Activated T-cell treated with anti-CD3 and anti-CD28 coated beads, Interleukin-2, amount 50 U/mL, for 24 hours (primary cell): ENCODE measurements at regions not wholly inside any gene's neighbourhood (a gene's known extent, or its start where the extent isn't known, plus 50 kb on each side); places are given as distances from the start of the nearest gene placed in this dataset.
A peak's percentile ranks its signal among the peaks of the same experiment; 100 is the strongest.

ENCODE experiments used
- DNase-seq: peaks from one replicate; pipeline ENCODE4 v3.0.0-alpha.2; 2020
- H3K27ac Mint-ChIP-seq: 2 replicates; pipeline ENCODE4 v1.8.0; 2020; ENCODE audit warnings: mild to moderate bottlenecking, mixed read lengths
- H3K27me3 Mint-ChIP-seq: 2 replicates; pipeline ENCODE4 v1.8.0; 2020; ENCODE audit warnings: mixed read lengths
- H3K36me3 Mint-ChIP-seq: 2 replicates; pipeline ENCODE4 v1.8.0; 2020; ENCODE audit warnings: low read depth, mixed read lengths
- H3K4me1 Mint-ChIP-seq: 2 replicates; pipeline ENCODE4 v1.8.0; 2020; ENCODE audit warnings: low read depth, mixed read lengths
- H3K4me3 Mint-ChIP-seq: 2 replicates; pipeline ENCODE4 v1.8.0; 2020; ENCODE audit warnings: mild to moderate bottlenecking, moderate library complexity, mixed read lengths
- H3K9me3 Mint-ChIP-seq: 2 replicates; pipeline ENCODE4 v1.8.0; 2020; ENCODE audit warnings: mixed read lengths

DNA sequence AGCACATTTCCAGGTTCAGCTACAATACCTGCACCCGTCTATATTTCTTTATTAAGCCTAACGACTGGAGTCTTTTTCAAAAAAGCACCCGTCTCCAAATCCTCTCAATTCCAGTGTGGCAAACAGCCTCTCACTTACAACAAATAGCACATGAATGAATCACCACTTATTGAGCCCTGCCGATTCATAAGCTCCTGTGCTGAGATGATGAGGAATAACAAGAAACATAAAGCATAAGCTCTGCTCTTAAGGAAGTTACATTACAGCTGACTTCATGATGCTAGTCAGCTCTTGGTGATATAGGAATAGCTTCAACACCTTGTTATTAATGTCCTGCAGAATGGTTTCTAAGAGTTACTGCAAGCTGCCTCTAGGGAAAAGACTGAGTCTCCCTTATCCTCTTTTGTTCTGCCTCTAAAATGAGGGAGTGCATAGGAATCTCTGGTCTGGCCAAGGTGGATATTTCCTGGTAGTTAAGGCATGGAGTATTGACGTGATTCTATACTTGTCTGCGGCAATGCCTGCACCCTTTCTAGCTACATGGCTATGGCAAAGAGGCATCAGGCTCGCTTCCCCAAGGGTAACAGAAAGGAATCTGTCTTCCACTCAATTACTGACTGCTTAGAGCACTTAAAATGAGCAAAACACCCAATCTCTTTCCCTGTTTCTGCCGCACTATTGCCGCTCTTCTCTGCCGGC is 195.7 kb downstream of the KLF12 start:
- no peak overlapping the region for H3K27ac Mint-ChIP-seq
- H3K4me1 Mint-ChIP-seq = peaks cover 80% of the 10 kb centered on the region
- no peak overlapping the region for H3K4me3 Mint-ChIP-seq
- H3K36me3 Mint-ChIP-seq = peaks cover 51% of the 10 kb centered on the region
- no peak for DNase-seq
- H3K27me3 Mint-ChIP-seq = no peaks in the 10 kb centered on the region
- no peaks in the 10 kb centered on the region for H3K9me3 Mint-ChIP-seq

DNA sequence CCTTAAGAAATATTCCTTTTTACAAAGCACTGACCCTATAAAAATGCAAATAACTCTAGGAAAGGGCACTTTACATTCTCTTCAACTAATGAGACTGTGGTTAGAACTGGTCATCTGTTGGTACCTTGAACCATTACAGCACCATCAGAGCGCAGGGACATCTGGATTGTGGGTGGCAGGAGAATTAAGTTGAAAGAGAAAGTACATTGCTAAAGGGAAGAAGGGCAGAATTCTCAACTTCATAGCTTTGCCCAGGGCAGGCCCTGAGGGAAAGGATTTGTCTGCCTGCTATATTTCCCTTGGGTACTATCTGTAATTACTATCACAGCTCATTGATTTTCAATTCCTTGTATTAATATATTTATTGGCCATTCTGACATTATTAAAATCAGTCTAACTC is 196.8 kb downstream of the KLF12 start:
- peaks cover 78% of the 10 kb centered on the region for H3K4me1 Mint-ChIP-seq
- peaks cover 46% of the 10 kb centered on the region for H3K36me3 Mint-ChIP-seq
- H3K27me3 Mint-ChIP-seq = no peaks in the 10 kb centered on the region
- H3K4me3 Mint-ChIP-seq = no peak overlapping the region
- H3K9me3 Mint-ChIP-seq = no peaks in the 10 kb centered on the region
- no peak for DNase-seq
- no peak overlapping the region for H3K27ac Mint-ChIP-seq

DNA sequence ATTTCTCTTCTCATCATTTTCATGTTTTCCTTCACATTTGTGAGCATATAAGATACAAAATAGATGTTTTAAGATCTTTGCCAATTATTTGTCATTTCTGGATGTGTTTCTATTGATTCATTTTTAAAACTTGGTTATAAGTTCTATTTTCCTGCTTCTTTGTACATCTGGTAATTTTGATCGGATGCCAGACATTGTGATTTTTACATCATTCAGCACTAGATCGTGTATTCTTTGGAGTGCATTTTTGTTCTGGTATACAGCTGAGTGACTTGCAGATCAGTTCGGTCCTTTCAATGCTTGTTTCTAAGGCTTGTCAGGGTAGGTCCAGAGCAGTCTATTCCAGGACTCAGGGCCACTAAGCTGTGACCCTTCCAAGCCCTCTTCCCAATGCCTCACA is 198.2 kb downstream of the KLF12 start:
- H3K36me3 Mint-ChIP-seq = peaks cover 36% of the 10 kb centered on the region
- peaks cover 78% of the 10 kb centered on the region for H3K4me1 Mint-ChIP-seq
- H3K27me3 Mint-ChIP-seq = no peaks in the 10 kb centered on the region
- DNase-seq = no peak
- no peak overlapping the region for H3K4me3 Mint-ChIP-seq
- H3K27ac Mint-ChIP-seq = no peak overlapping the region
- H3K9me3 Mint-ChIP-seq = no peaks in the 10 kb centered on the region

DNA sequence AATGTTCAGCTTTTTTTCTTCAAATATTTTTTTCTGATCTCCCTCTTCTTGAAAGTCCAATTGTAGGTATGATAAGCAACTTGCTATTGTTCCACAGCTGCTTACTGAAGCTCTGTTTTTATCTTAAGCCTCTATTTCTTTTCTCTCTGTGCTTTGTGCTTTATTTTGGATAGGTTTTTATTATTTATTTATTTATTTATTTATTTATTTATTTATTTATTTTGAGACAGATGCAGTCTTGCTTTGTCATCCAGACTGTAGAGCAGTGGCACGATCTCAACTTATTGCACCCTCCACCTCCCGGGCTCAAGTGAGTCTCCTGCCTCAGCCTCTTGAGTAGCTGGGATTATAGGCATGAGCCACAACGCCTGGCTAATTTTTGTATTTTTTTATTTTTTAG is 199.4 kb downstream of the KLF12 start:
- no peak overlapping the region for H3K4me3 Mint-ChIP-seq
- no peaks in the 10 kb centered on the region for H3K27me3 Mint-ChIP-seq
- peaks cover 70% of the 10 kb centered on the region for H3K4me1 Mint-ChIP-seq

DNA sequence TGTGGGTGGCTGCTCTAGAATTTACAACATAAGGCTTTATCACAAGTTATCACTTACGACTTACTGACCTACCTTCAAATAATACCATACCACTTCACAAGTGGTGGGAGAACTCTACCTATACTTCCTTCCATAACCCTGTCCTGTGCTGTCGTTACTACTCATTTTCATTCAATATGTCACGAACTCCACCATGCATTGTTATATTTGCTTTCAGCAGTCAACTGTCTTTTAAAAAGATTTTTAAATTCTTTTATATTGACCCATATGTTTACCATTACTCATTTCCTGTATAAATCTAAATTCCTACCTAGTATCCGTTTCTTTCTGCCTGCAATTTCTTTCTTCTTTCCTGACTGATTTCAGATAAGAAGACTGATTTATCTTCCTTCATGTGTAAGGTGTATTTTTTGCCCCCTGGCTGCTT is 200.0 kb downstream of the KLF12 start:
- DNase-seq = no peak
- Mint-ChIP-seq H3K9me3 (no peaks in the 10 kb centered on the region), H3K4me1 (peaks cover 70% of the 10 kb centered on the region), H3K4me3 (no peak overlapping the region), H3K27ac (peak overlapping the region; percentile 5), H3K27me3 (no peaks in the 10 kb centered on the region), H3K36me3 (peaks cover 27% of the 10 kb centered on the region)

More for the DNA sequence above, 199.4 kb downstream of the KLF12 start:
- no peaks in the 10 kb centered on the region for H3K9me3 Mint-ChIP-seq
- H3K27ac Mint-ChIP-seq = no peak overlapping the region
- peaks cover 27% of the 10 kb centered on the region for H3K36me3 Mint-ChIP-seq
- DNase-seq = no peak

DNA sequence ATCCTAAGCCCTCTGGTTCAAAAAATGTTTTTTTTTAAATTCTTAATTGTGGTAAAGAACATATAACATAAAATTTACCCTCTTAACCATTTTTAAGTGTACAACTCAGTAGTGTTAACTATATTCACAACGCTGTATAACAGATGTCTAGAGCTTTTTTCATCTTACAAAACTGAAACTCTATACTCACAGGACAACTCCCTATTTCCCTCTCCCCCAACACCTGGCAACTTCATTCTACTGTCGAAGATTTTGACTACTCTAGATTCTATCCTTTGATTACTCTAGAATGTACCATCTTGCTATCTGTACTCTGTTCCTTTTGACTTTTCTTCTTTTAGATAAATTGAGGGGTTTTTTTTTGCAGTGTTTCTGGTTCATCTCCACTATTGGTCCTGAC is 200.4 kb downstream of the KLF12 start:
- Mint-ChIP-seq H3K4me3 (no peak overlapping the region), H3K27me3 (no peaks in the 10 kb centered on the region), H3K4me1 (peaks cover 72% of the 10 kb centered on the region), H3K27ac (peak overlapping the region; percentile 5), H3K36me3 (peaks cover 27% of the 10 kb centered on the region), H3K9me3 (no peaks in the 10 kb centered on the region)
- no peak for DNase-seq

DNA sequence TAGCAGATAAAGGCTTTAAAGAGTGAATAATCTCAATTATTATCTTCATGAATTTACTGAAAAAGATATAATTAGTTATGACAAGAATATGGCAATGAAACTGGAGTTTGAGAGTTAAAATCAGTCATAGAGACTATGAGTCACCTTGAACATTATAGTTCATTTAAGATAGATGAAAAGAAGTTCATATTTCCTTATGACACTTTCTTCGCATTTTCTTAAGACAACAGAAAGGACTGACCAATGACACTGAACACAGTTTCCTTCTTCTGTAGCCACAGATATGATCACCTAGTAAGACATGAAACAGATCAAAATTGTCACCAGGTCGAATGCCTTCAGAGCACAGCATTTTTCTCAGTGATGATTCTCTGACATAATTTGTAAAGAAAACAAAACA is 202.1 kb downstream of the KLF12 start:
- Mint-ChIP-seq H3K4me3 (no peak overlapping the region), H3K27ac (peak overlapping the region; percentile 44), H3K27me3 (no peaks in the 10 kb centered on the region), H3K4me1 (peaks cover 67% of the 10 kb centered on the region), H3K36me3 (peaks cover 21% of the 10 kb centered on the region), H3K9me3 (no peaks in the 10 kb centered on the region)
- DNase-seq = no peak

DNA sequence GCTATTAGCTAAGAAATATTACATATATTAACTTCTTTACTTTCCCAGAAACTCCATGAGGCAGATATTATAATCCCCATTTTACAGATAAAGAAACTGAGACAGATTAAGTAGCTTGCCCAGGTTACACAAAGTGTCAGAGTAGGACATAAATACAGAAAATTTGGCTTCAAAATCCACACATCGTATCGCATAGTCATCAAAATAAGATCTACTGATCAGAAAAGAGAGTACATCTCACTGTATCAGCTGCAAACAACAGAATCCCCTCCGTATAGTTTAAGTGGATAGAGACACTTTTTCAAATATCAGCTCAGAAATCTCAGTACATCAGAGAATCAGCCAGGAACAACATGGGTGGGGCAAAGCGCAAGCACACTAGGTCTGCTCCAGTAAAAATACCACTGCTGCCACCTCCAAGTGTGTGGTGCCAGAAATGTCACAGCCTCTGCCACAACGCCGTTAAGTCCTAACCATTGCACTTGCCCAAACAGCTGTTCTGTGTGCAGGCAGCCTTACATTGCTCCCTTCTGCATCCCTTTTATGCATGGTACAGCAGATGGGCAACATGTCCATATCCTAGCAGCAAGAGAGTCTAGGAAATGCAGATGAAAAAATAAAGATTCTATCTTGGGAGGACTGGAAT is 204.8 kb downstream of the KLF12 start:
- H3K4me3 Mint-ChIP-seq = no peak overlapping the region
- H3K36me3 Mint-ChIP-seq = peaks cover 19% of the 10 kb centered on the region
- peaks cover under 1% of the 10 kb centered on the region for H3K9me3 Mint-ChIP-seq
- no peaks in the 10 kb centered on the region for H3K27me3 Mint-ChIP-seq
- no peak for DNase-seq
- no peak overlapping the region for H3K27ac Mint-ChIP-seq
- peaks cover 73% of the 10 kb centered on the region for H3K4me1 Mint-ChIP-seq

DNA sequence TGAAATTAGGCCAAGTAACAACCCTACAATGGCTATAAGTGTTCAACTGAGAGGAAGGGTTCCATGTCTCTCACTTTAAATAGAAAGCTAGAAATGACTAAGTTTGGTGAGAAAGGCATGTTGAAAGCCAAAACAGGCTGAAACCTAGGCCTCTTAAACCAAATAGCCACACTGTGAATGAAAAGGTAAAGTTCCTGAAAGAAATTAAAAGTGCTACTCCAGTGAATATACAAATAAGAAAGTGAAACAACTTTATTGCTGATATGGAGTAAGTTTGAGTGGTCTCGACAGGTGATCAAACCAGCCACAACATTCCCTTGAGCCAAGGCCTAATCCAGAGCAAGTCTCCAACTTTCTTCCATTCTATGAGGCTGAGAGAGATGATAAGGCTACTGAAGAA is 209.6 kb downstream of the KLF12 start:
- Mint-ChIP-seq H3K4me3 (peak overlapping the region; percentile 30), H3K36me3 (peaks cover 19% of the 10 kb centered on the region), H3K4me1 (peaks cover 80% of the 10 kb centered on the region), H3K27me3 (no peaks in the 10 kb centered on the region), H3K27ac (peak overlapping the region; percentile 65), H3K9me3 (peaks cover 3% of the 10 kb centered on the region)
- DNase-seq = no peak

DNA sequence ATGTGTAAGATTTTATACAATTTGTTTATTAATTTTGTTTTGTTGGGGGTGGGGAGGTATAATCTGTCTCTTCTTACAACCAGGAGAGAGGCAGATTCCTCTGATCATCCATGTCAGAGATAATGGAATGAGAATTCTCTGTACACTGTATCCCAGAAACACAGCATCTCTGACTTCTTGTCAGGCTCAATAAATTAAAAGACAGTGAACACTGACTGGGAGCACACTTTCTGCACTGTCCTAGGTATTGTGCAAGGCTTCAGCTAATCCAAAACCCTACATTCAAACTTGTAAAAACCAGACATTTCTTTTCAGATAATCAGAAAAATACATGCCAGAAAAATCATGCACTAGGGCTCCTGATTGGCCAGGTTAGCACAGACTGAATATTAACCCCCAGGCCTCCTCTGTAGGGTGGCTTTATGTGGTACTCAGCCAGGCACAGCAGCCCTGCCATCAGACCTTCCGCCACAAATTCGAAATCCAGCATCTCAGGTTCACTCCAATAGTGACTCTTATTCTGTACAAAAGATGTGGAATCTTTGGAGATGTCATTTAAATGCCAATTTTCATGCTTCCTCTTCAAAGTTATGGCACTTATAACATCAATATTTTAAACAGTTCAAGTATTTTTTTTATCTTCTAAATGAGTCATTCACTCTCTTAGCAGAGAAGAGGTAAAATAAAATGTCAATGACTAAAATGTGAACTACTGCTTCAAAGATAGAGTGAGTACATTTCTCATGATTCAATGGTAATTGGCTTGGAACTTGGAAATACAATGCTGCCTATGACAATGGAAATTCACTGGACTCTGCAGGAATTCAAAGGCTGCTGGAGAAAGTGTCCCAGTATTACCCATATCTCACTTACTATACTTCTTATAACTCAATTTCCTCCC is 211.5 kb downstream of the KLF12 start:
- H3K27me3 Mint-ChIP-seq = no peaks in the 10 kb centered on the region
- no peak for DNase-seq

DNA sequence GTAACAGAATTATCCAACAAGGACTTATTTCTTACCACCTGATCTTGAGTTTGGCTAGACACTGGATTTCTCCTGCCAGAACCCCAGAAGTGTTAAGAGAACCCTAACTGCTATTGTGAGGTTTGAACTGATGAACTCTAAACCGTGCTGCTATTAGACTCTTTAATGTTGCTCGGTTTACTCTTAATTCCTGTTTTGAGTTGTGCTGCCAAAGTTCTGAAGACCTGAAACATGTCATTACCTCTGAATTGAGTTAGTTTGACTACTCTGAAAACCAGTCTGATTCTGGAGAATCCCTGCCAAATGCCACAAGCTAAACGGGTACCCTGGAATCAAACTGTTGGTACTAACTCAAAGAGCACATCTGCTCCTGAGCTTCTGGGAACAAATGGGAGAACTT is 215.5 kb downstream of the KLF12 start:
- Mint-ChIP-seq H3K9me3 (no peaks in the 10 kb centered on the region), H3K36me3 (no peaks in the 10 kb centered on the region), H3K4me1 (peaks cover 72% of the 10 kb centered on the region), H3K27ac (peak overlapping the region; percentile 5), H3K27me3 (no peaks in the 10 kb centered on the region), H3K4me3 (no peak overlapping the region)
- DNase-seq = no peak

More for the DNA sequence above, 211.5 kb downstream of the KLF12 start:
- Mint-ChIP-seq H3K4me1 (peaks cover 84% of the 10 kb centered on the region), H3K4me3 (peak overlapping the region; percentile 25), H3K9me3 (peaks cover 3% of the 10 kb centered on the region), H3K36me3 (peaks cover 15% of the 10 kb centered on the region), H3K27ac (peak overlapping the region; percentile 85)

DNA sequence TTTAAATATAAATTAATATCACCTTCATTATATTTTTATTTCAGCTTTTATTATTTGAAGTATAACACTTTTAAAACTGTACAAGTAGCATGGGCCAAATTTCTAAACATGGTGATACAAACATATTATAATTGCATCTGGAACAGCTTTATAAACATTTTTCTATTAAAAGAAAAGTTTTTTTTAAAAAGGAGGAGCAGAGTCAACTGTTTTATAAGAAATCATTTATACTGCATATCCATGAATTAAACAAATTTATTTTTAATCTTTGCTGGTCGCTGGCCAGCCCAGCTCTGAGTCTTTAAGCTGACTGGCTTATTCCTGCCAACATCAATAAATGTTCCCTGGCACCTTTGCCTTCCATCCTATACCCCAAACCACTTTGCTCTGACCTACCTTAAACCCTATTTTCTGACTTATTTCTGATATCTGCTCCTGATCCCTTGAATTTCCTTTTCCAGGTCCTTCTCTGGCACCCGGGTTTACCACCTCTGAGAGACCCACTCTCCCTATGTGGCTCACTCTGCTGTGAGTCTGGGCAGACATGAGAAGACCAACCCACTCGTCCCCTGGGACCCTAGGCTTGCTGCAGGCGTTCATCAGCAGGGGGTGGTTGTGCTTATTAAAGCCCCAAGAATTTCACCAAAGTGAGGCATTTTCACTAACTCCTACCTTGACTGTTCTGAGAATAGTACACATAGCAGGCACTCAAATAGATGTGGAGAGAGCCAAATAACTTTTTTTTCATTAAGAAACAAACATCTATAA is 220.3 kb downstream of the KLF12 start:
- Mint-ChIP-seq H3K27me3 (no peaks in the 10 kb centered on the region), H3K4me3 (no peak overlapping the region), H3K4me1 (peaks cover 55% of the 10 kb centered on the region)

DNA sequence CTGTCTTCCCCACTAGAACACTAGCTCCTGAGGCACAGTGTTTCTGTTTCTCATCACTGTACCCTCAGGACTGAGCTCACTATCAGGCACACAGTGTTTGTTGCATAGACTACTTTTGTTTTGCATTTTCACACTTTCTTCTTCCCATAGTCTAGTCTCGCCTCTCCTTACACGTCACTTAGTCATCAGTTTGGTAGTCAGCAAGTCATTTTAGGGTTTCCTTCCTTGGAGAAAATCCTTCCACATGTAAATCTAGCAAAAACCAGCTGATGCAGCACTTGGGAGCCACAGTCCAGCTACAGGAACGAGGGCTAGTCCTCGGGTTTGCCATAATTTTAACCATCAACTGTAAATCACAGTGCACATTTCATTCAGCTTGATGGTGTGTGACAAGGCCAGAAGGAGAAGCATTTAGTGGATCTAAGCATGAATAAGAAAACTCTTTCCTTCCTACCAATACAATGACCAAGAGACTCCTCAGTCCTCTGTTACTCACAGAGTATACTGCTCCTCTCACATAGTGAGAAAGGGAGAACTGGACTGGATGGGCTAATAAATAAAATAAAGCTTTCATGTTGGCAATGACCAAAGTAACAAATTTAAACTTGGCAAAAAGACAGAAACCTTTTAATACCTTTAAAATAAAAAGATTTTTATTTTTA is 221.0 kb downstream of the KLF12 start:
- Mint-ChIP-seq H3K36me3 (no peaks in the 10 kb centered on the region), H3K4me1 (peaks cover 51% of the 10 kb centered on the region), H3K9me3 (no peaks in the 10 kb centered on the region), H3K27ac (peak overlapping the region; percentile 28), H3K4me3 (no peak overlapping the region), H3K27me3 (no peaks in the 10 kb centered on the region)
- no peak for DNase-seq

More for the DNA sequence above, 220.3 kb downstream of the KLF12 start:
- Mint-ChIP-seq H3K36me3 (no peaks in the 10 kb centered on the region), H3K27ac (peak overlapping the region; percentile 34), H3K9me3 (no peaks in the 10 kb centered on the region)
- no peak for DNase-seq

DNA sequence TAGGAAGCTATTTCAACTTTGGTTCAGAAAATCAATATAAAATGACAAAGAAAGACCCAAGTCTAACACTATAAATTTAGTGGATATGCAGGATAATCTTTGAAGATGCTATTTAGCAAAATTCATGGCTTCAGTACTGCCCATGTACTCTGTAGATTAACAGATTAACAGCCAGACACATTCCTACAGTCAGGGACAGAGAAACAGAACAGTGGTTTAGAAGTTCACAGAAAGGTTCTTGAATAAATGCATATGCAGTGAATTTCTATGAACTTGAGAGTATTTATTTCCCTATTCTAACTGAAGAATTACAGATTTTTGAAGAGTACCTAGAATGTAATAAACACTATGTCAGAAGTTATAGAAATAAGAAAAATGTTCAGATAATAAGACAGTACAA is 222.8 kb downstream of the KLF12 start:
- Mint-ChIP-seq H3K27me3 (no peaks in the 10 kb centered on the region), H3K4me1 (peaks cover 40% of the 10 kb centered on the region), H3K9me3 (no peaks in the 10 kb centered on the region), H3K4me3 (no peak overlapping the region), H3K36me3 (no peaks in the 10 kb centered on the region), H3K27ac (no peak overlapping the region)
- no peak for DNase-seq
